Loucy (cell line): ENCODE measurements at regions not wholly inside any gene's neighbourhood (a gene's known extent, or its start where the extent isn't known, plus 50 kb on each side); places are given as distances from the start of the nearest gene placed in this dataset.

Experiments used
- H2AFZ ChIP-seq: fragments of 200-600 bp; sonication (generic); 2 replicates; pipeline ENCODE4 v1.6.0; 2016; ENCODE audit warnings: antibody characterized with exemption, mild to moderate bottlenecking, low read length, moderate library complexity
- H3F3A ChIP-seq: fragments of 200-600 bp; 2 replicates; pipeline ENCODE4 v1.6.0; 2016; ENCODE audit warnings: antibody characterized with exemption, low read depth, mild to moderate bottlenecking
- H3K27me3 ChIP-seq: fragments of 200-600 bp; sonication (generic); 2 replicates; pipeline ENCODE4 v1.6.1; 2014; ENCODE audit warnings: low read length, mild to moderate bottlenecking; ENCODE audit not compliant: insufficient read depth, poor library complexity, severe bottlenecking
- H3K36me3 ChIP-seq: fragments of 200-600 bp; sonication (generic); 2 replicates; pipeline ENCODE4 v1.6.1; 2016; ENCODE audit warnings: low read length; ENCODE audit not compliant: insufficient read depth
- H3K4me1 ChIP-seq: fragments of 200-600 bp; sonication (generic); 2 replicates; pipeline ENCODE4 v1.5.1; 2014; ENCODE audit warnings: low read length, mild to moderate bottlenecking; ENCODE audit not compliant: insufficient read depth, poor library complexity, severe bottlenecking
- H3K4me2 ChIP-seq: fragments of 200-600 bp; sonication (generic); 2 replicates; pipeline ENCODE4 v1.6.0; 2014; ENCODE audit warnings: antibody characterized with exemption, low read length, low read depth, mild to moderate bottlenecking; ENCODE audit not compliant: poor library complexity, severe bottlenecking
- H3K4me3 ChIP-seq: fragments of 200-600 bp; sonication (generic); 2 replicates; pipeline ENCODE4 v1.5.1; 2014; ENCODE audit warnings: low read length, mild to moderate bottlenecking, mixed read lengths; ENCODE audit not compliant: poor library complexity, severe bottlenecking
- H3K79me2 ChIP-seq: fragments of 200-600 bp; sonication (generic); 2 replicates; pipeline ENCODE4 v1.6.1; 2014; ENCODE audit warnings: low read length; ENCODE audit not compliant: insufficient read depth
- H3K9ac ChIP-seq: fragments of 200-600 bp; sonication (generic); 2 replicates; pipeline ENCODE4 v1.6.0; 2014; ENCODE audit warnings: mild to moderate bottlenecking, low read depth, low read length, moderate library complexity; ENCODE audit not compliant: poor library complexity, severe bottlenecking
- H3K9me2 ChIP-seq: fragments of 200-600 bp; sonication (generic); replicated peaks from 2 replicates; pipeline ENCODE4 v1.6.1; 2016; ENCODE audit warnings: low read depth, low read length, mixed read lengths
- H3K9me3 ChIP-seq: fragments of 200-600 bp; sonication (generic); 2 replicates; pipeline ENCODE4 v1.6.1; 2014; ENCODE audit warnings: mild to moderate bottlenecking, antibody characterized with exemption, low read length, low read depth; ENCODE audit not compliant: insufficient read depth
- H4K20me1 ChIP-seq: fragments of 200-600 bp; sonication (generic); 2 replicates; pipeline ENCODE4 v1.6.0; 2014; ENCODE audit warnings: antibody characterized with exemption, low read length, mild to moderate bottlenecking; ENCODE audit not compliant: insufficient read depth, poor library complexity, severe bottlenecking
- CTCF ChIP-seq: fragments of 200-600 bp; sonication (generic); conservative IDR thresholded peaks from 2 replicates; pipeline ENCODE4 v1.5.1; 2014; ENCODE audit warnings: mild to moderate bottlenecking, antibody characterized with exemption, low read length
- EZH2phosphoT487 ChIP-seq: fragments of 200-600 bp; IDR thresholded peaks from 2 replicates; pipeline ENCODE4 v1.6.1; 2018; ENCODE audit warnings: antibody characterized with exemption, mild to moderate bottlenecking, moderate library complexity, borderline replicate concordance

DNA sequence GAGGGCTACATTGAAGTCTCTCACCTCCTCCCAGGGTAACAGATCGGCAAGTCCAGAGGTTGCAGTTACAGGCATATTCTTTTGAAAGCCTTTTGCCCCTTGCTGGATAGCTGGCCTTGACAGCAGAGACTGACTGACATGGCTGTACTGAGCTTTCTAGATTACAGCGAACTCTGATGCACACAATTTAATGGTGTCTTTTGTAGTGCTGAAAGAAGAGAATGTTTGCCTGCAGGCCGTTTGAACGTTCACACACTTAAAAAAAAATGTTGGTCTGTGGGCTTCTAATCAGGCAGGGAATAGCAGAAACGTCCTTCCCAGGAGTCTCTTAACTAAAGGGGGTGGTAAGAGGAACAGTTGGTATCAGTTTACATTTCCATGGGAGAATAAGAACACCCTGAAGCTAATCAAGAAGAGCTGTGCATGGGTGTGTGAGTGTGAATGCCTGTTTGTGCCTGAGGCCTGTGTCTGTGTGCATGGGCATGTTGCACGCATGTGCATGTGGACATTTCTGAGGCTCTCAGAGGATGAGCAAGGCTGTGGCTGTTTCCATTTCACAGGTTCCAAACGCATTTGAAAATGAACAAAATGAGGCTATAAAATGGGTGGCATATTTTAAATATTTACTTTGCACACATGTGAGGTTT lies 213.9 kb upstream of the SSTR4 start:
- no peaks in the 10 kb centered on the region for H3K9me2 ChIP-seq
- H3K9me3 ChIP-seq = no peaks in the 10 kb centered on the region
- no peak overlapping the region for H3K9ac ChIP-seq
- H3K79me2 ChIP-seq = no peaks in the 10 kb centered on the region
- H2AFZ ChIP-seq = no peak overlapping the region
- H3F3A ChIP-seq = no peaks in the 10 kb centered on the region
- TF ChIP-seq CTCF (no peak), EZH2phosphoT487 (no peak)
- H3K4me1 ChIP-seq = no peaks in the 10 kb centered on the region
- H3K27me3 ChIP-seq = no peaks in the 10 kb centered on the region
- H4K20me1 ChIP-seq = no peaks in the 10 kb centered on the region
- H3K36me3 ChIP-seq = no peaks in the 10 kb centered on the region
- H3K4me2 ChIP-seq = no peak overlapping the region
- no peak overlapping the region for H3K4me3 ChIP-seq

DNA sequence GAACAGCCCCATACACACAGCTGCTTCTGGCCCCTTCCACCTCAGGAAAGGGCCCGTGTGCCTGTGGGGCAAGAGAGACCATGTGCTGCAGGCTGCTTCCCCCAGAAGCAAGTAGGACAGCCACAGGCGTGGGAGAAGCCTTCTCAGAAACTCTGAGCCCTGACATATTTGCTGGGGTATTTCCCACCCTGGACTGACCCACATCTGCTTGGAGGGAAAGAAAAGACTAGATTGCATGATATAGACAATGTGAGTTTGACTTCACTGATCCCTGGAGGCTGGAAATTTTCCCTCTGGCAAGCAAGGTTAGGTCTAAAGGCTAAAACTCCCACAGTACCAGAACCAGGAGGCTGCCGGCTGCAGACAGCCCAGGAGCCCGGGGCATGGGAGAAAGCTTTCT lies 213.3 kb upstream of the SSTR4 start:
- TF ChIP-seq CTCF (no peak), EZH2phosphoT487 (no peak)

GRCh38 chr20:22823119-22823518 lies 212.0 kb upstream of the SSTR4 start:
- Histone ChIP-seq H3K4me1 (no peaks in the 10 kb centered on the region), H3K27me3 (no peaks in the 10 kb centered on the region), H2AFZ (no peak overlapping the region), H4K20me1 (no peaks in the 10 kb centered on the region), H3K9me2 (no peaks in the 10 kb centered on the region), H3K9me3 (no peaks in the 10 kb centered on the region), H3F3A (no peaks in the 10 kb centered on the region), H3K4me3 (no peak overlapping the region), H3K79me2 (no peaks in the 10 kb centered on the region), H3K9ac (no peak overlapping the region), H3K4me2 (no peak overlapping the region), H3K36me3 (no peaks in the 10 kb centered on the region)
- TF ChIP-seq EZH2phosphoT487 = no peak
- no peak for TF ChIP-seq CTCF

More for the DNA sequence above, 213.3 kb upstream of the SSTR4 start:
- Histone ChIP-seq H3K9me2 (no peaks in the 10 kb centered on the region), H3K4me3 (no peak overlapping the region), H3K36me3 (no peaks in the 10 kb centered on the region), H3K4me1 (no peaks in the 10 kb centered on the region), H3K9ac (no peak overlapping the region), H4K20me1 (no peaks in the 10 kb centered on the region), H3F3A (no peaks in the 10 kb centered on the region), H2AFZ (no peak overlapping the region), H3K27me3 (no peaks in the 10 kb centered on the region), H3K9me3 (no peaks in the 10 kb centered on the region), H3K4me2 (no peak overlapping the region), H3K79me2 (no peaks in the 10 kb centered on the region)
